H1 (cell line): ENCODE measurements at regions not wholly inside any gene's neighbourhood (a gene's known extent, or its start where the extent isn't known, plus 50 kb on each side); places are given as distances from the start of the nearest gene placed in this dataset.
A peak's percentile ranks its signal among the peaks of the same experiment; 100 is the strongest.

Experiments
- CTCF ChIA-PET: fragments of 300-600 bp; sonication (Branson Sonifier 250); formaldehyde crosslinking; loops from one replicate; lab custom pipeline; 2021; ENCODE audit not compliant: partially characterized antibody; lab: Charles Lee
- POLR2A ChIA-PET: fragments of 300-600 bp; sonication (Branson Sonifier 250); formaldehyde crosslinking; loops from one replicate; lab custom pipeline; 2021; ENCODE audit warnings: inconsistent platforms; ENCODE audit not compliant: partially characterized antibody; lab: Charles Lee
- DNase-seq, 2 experiments: peaks; one replicate each; pipeline versions ENCODE4 v3.0.0 to v3.0.0-alpha.2; 2010 to 2022; ENCODE audit warnings: low spot score in 2 of 2, low read depth in 1 of 2, mixed read lengths in 1 of 2
- FAIRE-seq: peaks from 2 replicates; lab custom pipeline; 2011; peaks lifted over from hg19 to GRCh38; lab: Jason Lieb, UNC
- H2AFZ ChIP-seq: 2 replicates; pipeline ENCODE4 v1.8.1; 2012; ENCODE audit warnings: low read length, inconsistent platforms
- H2AK5ac ChIP-seq: 2 replicates; pipeline ENCODE4 v1.6.1; 2013; ENCODE audit warnings: low read depth, low read length
- H2BK120ac ChIP-seq: replicated peaks from 2 replicates; pipeline ENCODE3; 2013; ENCODE audit warnings: low read depth, low read length, inconsistent platforms
- H2BK12ac ChIP-seq: 2 replicates; pipeline ENCODE4 v1.6.1; 2013; ENCODE audit warnings: low read depth, low read length
- H2BK15ac ChIP-seq: 2 replicates; pipeline ENCODE4 v1.6.1; 2013; ENCODE audit warnings: low read length
- H2BK20ac ChIP-seq: 2 replicates; pipeline ENCODE4 v1.6.1; 2013; ENCODE audit warnings: low read length
- H2BK5ac ChIP-seq: 2 replicates; pipeline ENCODE4 v1.6.1; 2013; ENCODE audit warnings: low read depth, low read length
- H3K14ac ChIP-seq: 2 replicates; pipeline ENCODE4 v1.6.1; 2013; ENCODE audit warnings: inconsistent platforms; ENCODE audit not compliant: insufficient read length
- H3K18ac ChIP-seq: 2 replicates; pipeline ENCODE4 v1.6.1; 2013; ENCODE audit warnings: low read length; ENCODE audit errors: extremely low read depth
- H3K23ac ChIP-seq: 2 replicates; pipeline ENCODE4 v1.6.1; 2013; ENCODE audit warnings: inconsistent platforms; ENCODE audit not compliant: insufficient read length
- H3K23me2 ChIP-seq: 2 replicates; pipeline ENCODE4 v1.6.1; 2013; ENCODE audit warnings: low read depth, low read length
- H3K27ac ChIP-seq: 2 replicates; pipeline ENCODE4 v1.6.1; 2011; ENCODE audit warnings: low read depth, low read length, inconsistent platforms
- H3K27me3 ChIP-seq, 4 experiments: replicated peaks in 1 of 4; 1 replicate in 1 of 4; 2 replicates in 3 of 4; pipeline versions ENCODE4 v1.6.1 to v1.8.1; 2011 to 2013; ENCODE audit warnings: low read length in 3 of 4, mild to moderate bottlenecking in 3 of 4, inconsistent platforms in 2 of 4, mixed read lengths in 2 of 4, moderate library complexity in 1 of 4; ENCODE audit not compliant: control insufficient read depth in 3 of 4, insufficient read depth in 3 of 4; ENCODE audit errors: extremely low read depth in 1 of 4
- H3K36me3 ChIP-seq, 4 experiments: 2 replicates each; pipeline versions ENCODE4 v1.6.1 to v1.8.1; 2011 to 2013; ENCODE audit warnings: mild to moderate bottlenecking in 4 of 4, low read length in 3 of 4, moderate library complexity in 2 of 4, control low read depth in 1 of 4, inconsistent platforms in 1 of 4; ENCODE audit not compliant: insufficient read depth in 4 of 4, control insufficient read depth in 2 of 4
- H3K4ac ChIP-seq: replicated peaks from 2 replicates; pipeline ENCODE3; 2013; ENCODE audit warnings: low read length, low read depth, mixed read lengths, inconsistent platforms; ENCODE audit not compliant: insufficient read length
- H3K4me1 ChIP-seq, 4 experiments: replicated peaks in 1 of 4; 1 replicate in 1 of 4; 2 replicates in 3 of 4; pipeline versions ENCODE4 v1.6.1 to v1.8.1; 2011 to 2013; ENCODE audit warnings: low read length in 3 of 4, inconsistent platforms in 2 of 4, mixed read lengths in 1 of 4; ENCODE audit not compliant: insufficient read depth in 4 of 4, control insufficient read depth in 3 of 4
- H3K4me2 ChIP-seq, 2 experiments: 2 replicates each; pipeline versions ENCODE4 v1.6.1 to v1.8.1; 2011 to 2013; ENCODE audit warnings: low read depth in 2 of 2, low read length in 2 of 2, control low read depth in 1 of 2, inconsistent platforms in 1 of 2, mild to moderate bottlenecking in 1 of 2; ENCODE audit not compliant: insufficient read depth in 1 of 2
- H3K4me3 ChIP-seq, 4 experiments: fragments of 200-600, 300-600 bp in 1 of 4; sonication (generic), shearing (Covaris generic), sonication (Bioruptor Twin) in 1 of 4; 2 replicates each; pipeline versions ENCODE4 v1.5.1 to v1.8.1; 2011 to 2016; ENCODE audit warnings: low read length in 4 of 4, low read depth in 3 of 4, control low read depth in 2 of 4, inconsistent platforms in 2 of 4, mild to moderate bottlenecking in 2 of 4, mixed read lengths in 1 of 4, moderate library complexity in 1 of 4; ENCODE audit not compliant: insufficient read depth in 2 of 4; ENCODE audit errors: extremely low read depth in 1 of 4
- H3K56ac ChIP-seq: replicated peaks from 2 replicates; pipeline ENCODE3; 2013; ENCODE audit warnings: low read depth, mild to moderate bottlenecking, mixed read lengths, low read length, inconsistent platforms; ENCODE audit not compliant: insufficient read length
- H3K79me1 ChIP-seq: 2 replicates; pipeline ENCODE4 v1.6.1; 2013; ENCODE audit warnings: low read depth, low read length, control low read depth
- H3K79me2 ChIP-seq, 2 experiments: 2 replicates each; pipeline versions ENCODE4 v1.6.1 to v1.8.1; 2012 to 2013; ENCODE audit warnings: low read length in 2 of 2, mild to moderate bottlenecking in 2 of 2, inconsistent platforms in 1 of 2; ENCODE audit not compliant: insufficient read depth in 2 of 2, control insufficient read depth in 1 of 2
- H3K9ac ChIP-seq, 4 experiments: replicated peaks in 1 of 4; 1 replicate in 1 of 4; 2 replicates in 3 of 4; pipeline versions ENCODE4 v1.6.1 to v1.8.1; 2011 to 2013; ENCODE audit warnings: low read depth in 3 of 4, low read length in 3 of 4, control low read depth in 2 of 4, mild to moderate bottlenecking in 2 of 4, moderate library complexity in 2 of 4, inconsistent platforms in 1 of 4; ENCODE audit errors: extremely low read depth in 1 of 4
- H3K9me3 ChIP-seq, 2 experiments: 2 replicates each; pipeline versions ENCODE4 v1.6.1 to v1.8.1; 2012 to 2013; ENCODE audit warnings: mild to moderate bottlenecking in 2 of 2, moderate library complexity in 2 of 2, control low read depth in 1 of 2, inconsistent platforms in 1 of 2, low read depth in 1 of 2, low read length in 1 of 2, mixed read lengths in 1 of 2; ENCODE audit not compliant: insufficient read depth in 2 of 2
- H4K20me1 ChIP-seq, 2 experiments: replicated peaks in 1 of 2; 2 replicates each; pipeline versions ENCODE3 to v1.8.1; 2011 to 2013; ENCODE audit warnings: inconsistent platforms in 2 of 2, low read length in 2 of 2, mild to moderate bottlenecking in 1 of 2; ENCODE audit not compliant: insufficient read depth in 2 of 2, control insufficient read depth in 1 of 2
- H4K5ac ChIP-seq: 2 replicates; pipeline ENCODE4 v1.6.1; 2013; ENCODE audit warnings: low read length, low read depth, mixed read lengths, inconsistent platforms; ENCODE audit not compliant: insufficient read length
- H4K8ac ChIP-seq: 2 replicates; pipeline ENCODE4 v1.8.0; 2013; ENCODE audit warnings: mild to moderate bottlenecking, moderate library complexity, low read length, inconsistent platforms; ENCODE audit not compliant: insufficient read depth; ENCODE audit errors: extremely low read depth
- H4K91ac ChIP-seq: replicated peaks from 2 replicates; pipeline ENCODE3; 2013; ENCODE audit warnings: low read length, mixed read lengths, inconsistent platforms; ENCODE audit not compliant: insufficient read length
- RAD21 ChIP-seq, 2 experiments: IDR thresholded peaks in 1 of 2; conservative IDR thresholded peaks in 1 of 2; 2 replicates each; pipeline ENCODE4 v1.6.1; 2011; ENCODE audit warnings: low read depth in 2 of 2, low read length in 2 of 2, improper control_type of control experiment in 1 of 2, inconsistent platforms in 1 of 2, mild to moderate bottlenecking in 1 of 2, moderate library complexity in 1 of 2
- TAF7 ChIP-seq: optimal IDR thresholded peaks from 2 replicates; pipeline ENCODE3; 2011; ENCODE audit warnings: low read depth, mild to moderate bottlenecking, inconsistent platforms, low read length, moderate library complexity, borderline replicate concordance
- WGBS, 2 experiments: shearing (Covaris generic) in 1 of 2; methylation state at CpG; one replicate each; pipeline versions ENCODE4 v1.1.6 to v1.1.7; 2013 to 2015; ENCODE audit warnings: low lambda C conversion rate in 2 of 2, mixed read lengths in 2 of 2, inconsistent platforms in 1 of 2, low coverage in 1 of 2, missing lambda C conversion rate in 1 of 2; ENCODE audit not compliant: insufficient replicate concordance in 2 of 2, insufficient coverage in 1 of 2, insufficient read length in 1 of 2; ENCODE audit errors: extremely low coverage in 1 of 2, missing lambda C conversion rate in 1 of 2; 5-methylcytosine and 5-hydroxymethylcytosine counted together

DNA sequence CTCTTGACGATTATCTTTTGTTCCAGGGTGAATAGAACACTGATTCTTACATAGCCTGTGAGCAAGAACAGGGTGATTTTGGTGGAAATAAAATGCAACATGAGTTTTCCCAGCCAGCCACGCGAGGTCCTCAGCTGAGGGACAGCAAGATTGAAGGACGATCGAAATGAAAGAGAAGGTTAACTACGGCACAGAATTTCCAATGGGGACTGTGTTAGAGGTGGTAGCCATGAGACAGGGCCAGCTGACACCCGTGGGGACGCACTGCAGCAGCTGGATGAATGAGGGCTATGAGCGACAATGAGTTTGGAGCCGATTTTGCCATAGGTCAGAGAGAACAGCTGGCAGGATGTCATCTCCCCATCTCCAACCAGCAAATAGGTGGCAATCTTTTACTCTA is 243.4 kb upstream of the PELI2 start:
- Histone ChIP-seq H3K56ac (no peak overlapping the region), H4K5ac (no peak overlapping the region), H2BK120ac (no peak overlapping the region), H2BK20ac (no peak overlapping the region), H3K9ac (no peak overlapping the region), H3K14ac (no peak overlapping the region), H3K4me1 (no peaks in the 10 kb centered on the region; a peak in 1 of 7 replicates), H3K18ac (no peak overlapping the region), H3K79me1 (no peaks in the 10 kb centered on the region), H3K23me2 (no peaks in the 10 kb centered on the region), H2BK5ac (no peak overlapping the region), H3K4me3 (no peak overlapping the region), H3K9me3 (no peaks in the 10 kb centered on the region), H4K8ac (no peak overlapping the region), H4K91ac (no peak overlapping the region), H3K79me2 (no peaks in the 10 kb centered on the region), H2AK5ac (no peak overlapping the region), H4K20me1 (no peaks in the 10 kb centered on the region), H3K4me2 (no peak overlapping the region), H2BK15ac (no peak overlapping the region), H3K23ac (no peak overlapping the region), H3K36me3 (no peaks in the 10 kb centered on the region), H2BK12ac (peak overlapping the region; percentile 71), H3K27me3 (no peaks in the 10 kb centered on the region), H3K27ac (no peak overlapping the region), H3K4ac (no peak overlapping the region), H2AFZ (0 out of 2 replicates have a peak overlapping the region, but pooled peaks have one; percentile 5)
- DNase-seq = no peak
- CTCF ChIA-PET = interaction anchor here (0.6 to 1.9 kb wide), 2 partner anchors 9 to 143 kb away, joined by 3 to 5 read pairs; no protein-coding TSS in a partner anchor
- no peak for FAIRE-seq
- WGBS, 2 experiments = 78% methylated on average over 10 of the region's 10 CpGs; no CpG with 5 or more reads in 1 of the 2 experiments
- POLR2A ChIA-PET = no interaction called here
- no peak for TF ChIP-seq TAF7
- TF ChIP-seq RAD21 (IDR thresholded peaks at IDR 0.05 in 1 of 2, conservative IDR thresholded peaks at IDR 0.05 in 1 of 2; ENCODE audit: low read depth in 2 of 2, low read length in 2 of 2) = peak in 1 of 2 experiments; percentile 25; a peak in 2 of 4 replicates
